Subcutaneous abdominal adipose tissue (tissue), 5 donors: ENCODE measurements at regions not wholly inside any gene's neighbourhood (a gene's known extent, or its start where the extent isn't known, plus 50 kb on each side); places are given as distances from the start of the nearest gene placed in this dataset.

Source experiments
- H3K27ac ChIP-seq: one replicate; pipeline ENCODE4 v1.7.0; 2013; ENCODE audit warnings: low read depth, mild to moderate bottlenecking, inconsistent platforms, low read length, moderate library complexity
- H3K27me3 ChIP-seq, 5 donors: one replicate each; pipeline ENCODE4 v1.7.0; 2013; ENCODE audit warnings: low read length in 5 of 5, inconsistent platforms in 1 of 5; ENCODE audit not compliant: control insufficient read depth in 5 of 5, insufficient read depth in 4 of 5
- H3K36me3 ChIP-seq, 5 donors: one replicate each; pipeline ENCODE4 v1.7.0; 2013; ENCODE audit warnings: low read length in 5 of 5; ENCODE audit not compliant: control insufficient read depth in 5 of 5, insufficient read depth in 5 of 5
- H3K4me1 ChIP-seq, 5 donors: one replicate each; pipeline ENCODE4 v1.7.0; 2013; ENCODE audit warnings: low read length in 5 of 5, mild to moderate bottlenecking in 3 of 5, moderate library complexity in 1 of 5; ENCODE audit not compliant: control insufficient read depth in 5 of 5, insufficient read depth in 5 of 5
- H3K4me3 ChIP-seq, 5 donors: one replicate each; pipeline ENCODE4 v1.7.0; 2013; ENCODE audit warnings: low read length in 5 of 5, low read depth in 1 of 5
- H3K9ac ChIP-seq, 5 donors: one replicate each; pipeline ENCODE4 v1.7.0; 2013; ENCODE audit warnings: low read length in 5 of 5, mild to moderate bottlenecking in 4 of 5, moderate library complexity in 3 of 5
- H3K9me3 ChIP-seq, 5 donors: one replicate each; pipeline ENCODE4 v1.7.0; 2013; ENCODE audit warnings: low read length in 5 of 5; ENCODE audit not compliant: control insufficient read depth in 5 of 5
- donor health status: healthy.
- donor health status: healthy.
- donor health status: healthy.
- donor health status: healthy.
- donor health status: healthy.

DNA sequence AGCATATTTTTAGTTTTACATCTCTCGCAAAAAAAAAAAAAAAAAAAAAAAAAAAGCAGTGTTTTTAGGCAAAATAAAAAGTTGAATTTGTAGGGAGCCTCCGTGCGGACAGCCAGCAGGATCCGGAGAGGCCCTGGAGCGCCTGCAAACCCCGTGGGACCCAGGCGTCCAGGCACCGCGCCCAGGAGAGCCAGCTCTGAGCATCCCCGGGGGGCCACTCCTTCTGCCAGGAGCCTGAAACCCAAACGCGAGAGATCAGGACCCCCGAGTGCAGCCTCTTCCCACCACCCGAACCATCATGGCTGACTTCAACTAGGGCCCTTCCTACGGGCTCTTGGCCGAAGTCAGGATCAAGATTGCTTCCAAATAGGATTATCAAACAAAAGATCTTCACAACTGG, 54.1 kb upstream of the LY86 start:
- Histone ChIP-seq H3K9ac (no peak overlapping the region), H3K4me1 (peaks cover 0 to 17% (median 16%) of the 10 kb centered on the region in 5 donors), H3K36me3 (no peaks in the 10 kb centered on the region), H3K27ac (no peak overlapping the region), H3K27me3 (no peaks in the 10 kb centered on the region), H3K9me3 (peaks cover 0 to 6% (median 0%) of the 10 kb centered on the region in 5 donors), H3K4me3 (no peak overlapping the region)

DNA sequence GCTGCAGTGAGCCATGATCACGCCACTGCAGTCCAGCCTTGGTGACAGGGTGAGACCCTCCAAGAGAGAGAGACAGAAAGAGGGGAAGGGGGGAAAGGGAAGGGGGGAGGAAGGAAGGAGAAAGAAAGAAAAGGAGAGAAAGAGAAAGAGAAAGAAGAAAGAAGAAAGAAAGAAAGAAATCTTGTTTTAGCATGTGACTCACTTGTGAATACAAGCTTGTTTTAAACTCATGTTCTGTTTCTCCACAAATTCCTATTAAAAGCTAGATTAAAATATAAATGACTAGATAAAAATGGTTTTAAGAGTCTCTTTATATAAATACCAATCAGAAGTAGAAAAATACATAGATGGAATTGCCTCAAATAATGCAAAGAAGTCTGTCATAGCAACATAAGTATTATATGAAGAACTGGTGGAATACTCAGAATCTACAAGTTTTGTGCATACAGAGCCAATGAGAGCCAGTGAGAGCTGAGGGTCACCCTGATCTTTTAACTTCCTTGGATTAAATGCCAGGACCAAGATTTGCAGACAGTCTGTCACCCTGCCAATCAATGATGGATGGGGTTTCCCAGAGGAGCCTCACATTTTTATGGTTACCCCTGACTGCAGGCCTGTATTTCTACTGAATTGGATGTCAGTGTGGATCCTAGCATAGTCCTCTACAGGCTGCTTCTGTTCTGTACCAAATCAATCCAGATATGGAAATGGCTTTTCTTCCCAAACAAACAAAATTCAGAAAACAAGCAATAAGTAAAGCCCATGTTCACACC, 50.8 kb upstream of the LY86 start:
- Histone ChIP-seq H3K9ac (no peak overlapping the region), H3K4me3 (no peak overlapping the region), H3K36me3 (no peaks in the 10 kb centered on the region), H3K27me3 (no peaks in the 10 kb centered on the region), H3K4me1 (peaks cover 0 to 19% (median 16%) of the 10 kb centered on the region in 5 donors), H3K27ac (no peak overlapping the region), H3K9me3 (peaks cover 0 to 5% (median 3%) of the 10 kb centered on the region in 5 donors)

DNA sequence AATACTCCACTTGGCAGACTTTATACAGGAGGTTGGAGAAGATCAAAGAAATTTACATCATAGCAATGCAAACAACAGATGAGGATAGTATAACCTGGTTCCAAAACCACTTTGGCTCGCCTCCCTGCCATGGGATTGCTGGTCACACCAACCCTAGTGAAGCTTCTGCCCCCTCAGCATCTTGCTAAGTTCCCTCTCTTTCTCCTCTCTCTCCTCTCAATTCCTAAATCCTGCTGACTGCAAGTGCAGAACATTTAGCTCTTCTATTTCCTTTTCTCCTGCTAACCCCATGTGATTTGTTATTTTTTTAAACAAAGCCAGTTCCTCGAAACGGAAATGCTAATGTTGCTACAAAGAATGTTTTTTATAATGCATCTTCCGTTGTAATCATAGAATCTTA, 50.3 kb upstream of the LY86 start:
- Histone ChIP-seq H3K9ac (no peak overlapping the region), H3K4me3 (no peak overlapping the region), H3K27ac (no peak overlapping the region), H3K9me3 (peaks cover 0 to 8% (median 3%) of the 10 kb centered on the region in 5 donors), H3K27me3 (no peaks in the 10 kb centered on the region), H3K4me1 (peaks cover 0 to 24% (median 16%) of the 10 kb centered on the region in 5 donors), H3K36me3 (no peaks in the 10 kb centered on the region)
